Fibroblast of lung (primary cell): ENCODE measurements at regions not wholly inside any gene's neighbourhood (a gene's known extent, or its start where the extent isn't known, plus 50 kb on each side); places are given as distances from the start of the nearest gene placed in this dataset.

ENCODE experiments used
- CTCF ChIP-seq, 2 donors: IDR thresholded peaks in 1 of 2; conservative IDR thresholded peaks in 1 of 2; 1 replicate in 1 of 2; 2 replicates in 1 of 2; pipeline ENCODE4 v1.5.1; 2011 to 2012; ENCODE audit warnings: low read length in 2 of 2, control low read depth in 1 of 2, inconsistent platforms in 1 of 2, low read depth in 1 of 2, mild to moderate bottlenecking in 1 of 2
- EZH2 ChIP-seq: IDR thresholded peaks from 2 replicates; pipeline ENCODE4 v1.5.1; 2012; ENCODE audit warnings: low read length, control low read depth, mild to moderate bottlenecking; ENCODE audit errors: missing control alignments

- TF ChIP-seq CTCF (conservative IDR thresholded peaks at IDR 0.05 in 1 of 2, IDR thresholded peaks at IDR 0.05 in 1 of 2; ENCODE audit: low read depth in 1 of 2, low read length in 2 of 2), result no peak
- TF ChIP-seq EZH2, result no peak
Measured at GRCh38 chr10:52571516-52572182, 200.9 kb downstream of the MBL2 start.
